ENCODE measurements at regions not wholly inside any gene's neighbourhood (a gene's known extent, or its start where the extent isn't known, plus 50 kb on each side); places are given as distances from the start of the nearest gene placed in this dataset.
"Not testable (repeated sequence)": the region's sequence is repeated elsewhere in the genome, so short reads cannot be mapped to it uniquely, and the experiment has no call there.

GRCh38 chr1:184818646-184819045, 64.0 kb upstream of the EDEM3 start (continued):
- TF ChIP-seq HMGXB4 (CRISPR knock-in tag; IDR thresholded peaks at IDR 0.05) (no peak), ZNF416 (CRISPR knock-in tag; IDR thresholded peaks at IDR 0.05) (no peak)

- H3K4me3 Mint-ChIP-seq; H3K4me1 Mint-ChIP-seq; DNase-seq (ENCODE audit: low spot score); H3K27ac Mint-ChIP-seq; ATAC-seq; H3K27me3 Mint-ChIP-seq (ENCODE audit: low read depth); POLR2A ChIA-PET; CTCF ChIA-PET: not testable (repeated sequence)
- Mint-ChIP-seq H3K36me3 (peaks cover 50% of the 10 kb centered on the region), H3K9me3 (peaks cover 53% of the 10 kb centered on the region)
These were observed 62.3 kb upstream of the EDEM3 start for GRCh38 chr1:184817003-184817402.

GRCh38 chr1:184813528-184814089, 59.0 kb upstream of the EDEM3 start:
- no peaks in the 10 kb centered on the region for H3K27me3 Mint-ChIP-seq (ENCODE audit: low read depth)
- H3K9me3 Mint-ChIP-seq, result peaks cover 67% of the 10 kb centered on the region
- H3K4me3 Mint-ChIP-seq, result no peak overlapping the region
- DNase-seq (ENCODE audit: low spot score) (no peak), ATAC-seq (no peak)
- POLR2A ChIA-PET, result no interaction called here
- H3K36me3 Mint-ChIP-seq, result peaks cover 56% of the 10 kb centered on the region
- H3K4me1 Mint-ChIP-seq, result no peaks in the 10 kb centered on the region
- CTCF ChIA-PET, result no interaction called here
- no peak overlapping the region for H3K27ac Mint-ChIP-seq
- TF ChIP-seq ZBTB21 (CRISPR knock-in tag; IDR thresholded peaks at IDR 0.05; ENCODE audit: borderline replicate concordance) (no peak), ATF3 (CRISPR knock-in tag; conservative IDR thresholded peaks at IDR 0.05) (no peak), CDX4 (CRISPR knock-in tag; IDR thresholded peaks at IDR 0.05; ENCODE audit: borderline replicate concordance) (no peak), ARID4B (CRISPR knock-in tag; IDR thresholded peaks at IDR 0.05; ENCODE audit: borderline replicate concordance) (no peak), CREB1 (CRISPR knock-in tag; IDR thresholded peaks at IDR 0.05) (no peak), ZNF671 (CRISPR knock-in tag; IDR thresholded peaks at IDR 0.05) (no peak), IRF1 (CRISPR knock-in tag; IDR thresholded peaks at IDR 0.05) (no peak), USF1 (CRISPR knock-in tag; IDR thresholded peaks at IDR 0.05) (no peak), NR2C2 (CRISPR knock-in tag; IDR thresholded peaks at IDR 0.05) (no peak), ZMAT4 (CRISPR knock-in tag; IDR thresholded peaks at IDR 0.05) (no peak), ZNF219 (CRISPR knock-in tag; IDR thresholded peaks at IDR 0.05; ENCODE audit: borderline replicate concordance) (no peak), SMAD4 (CRISPR knock-in tag; IDR thresholded peaks at IDR 0.05) (no peak), AFF4 (CRISPR knock-in tag; IDR thresholded peaks at IDR 0.05; ENCODE audit: borderline replicate concordance) (no peak), AR (CRISPR knock-in tag; IDR thresholded peaks at IDR 0.05) (no peak), TEAD4 (CRISPR knock-in tag; IDR thresholded peaks at IDR 0.05) (no peak)

Measured in WTC11 (cell line).